ENCODE measurements at regions not wholly inside any gene's neighbourhood (a gene's known extent, or its start where the extent isn't known, plus 50 kb on each side); places are given as distances from the start of the nearest gene placed in this dataset.

DNA sequence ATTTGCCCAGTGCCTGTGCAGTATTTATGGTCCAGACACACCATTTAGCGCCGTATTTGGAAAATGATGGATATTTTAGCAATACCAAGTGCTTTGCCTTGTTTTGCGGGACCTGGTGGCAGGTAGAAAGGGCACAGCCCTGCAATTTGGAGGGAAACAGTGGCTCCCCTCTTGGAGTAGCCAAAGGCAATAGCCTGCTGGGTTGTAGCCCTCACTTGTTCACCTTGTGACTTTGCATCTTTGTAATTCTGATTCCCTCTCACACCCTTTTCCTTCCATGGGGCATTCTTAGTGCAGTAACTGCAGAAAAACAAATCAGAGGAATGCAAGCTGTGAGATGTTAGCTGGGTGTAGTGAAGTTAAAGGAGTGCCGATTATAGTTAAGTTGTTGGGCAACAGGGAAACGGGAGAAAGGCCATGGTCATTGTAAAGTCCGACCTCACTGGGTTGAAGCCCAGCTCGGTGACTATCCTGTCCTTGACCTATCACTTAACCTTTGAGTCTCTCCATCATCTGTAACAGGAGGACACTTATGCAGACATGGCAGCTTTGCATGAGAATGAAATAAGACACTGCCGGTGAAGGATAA is 131.0 kb upstream of the KLHL25 start:
- ChIA-PET CTCF (no interaction called here), POLR2A (no interaction called here)
- H3K27ac ChIP-seq (ENCODE audit: low read depth, low read length) = no peak overlapping the region
- no peaks in the 10 kb centered on the region for H3K9me3 ChIP-seq (ENCODE audit: control insufficient read depth, insufficient read depth, low read length)
- TF ChIP-seq, protein P1, sequence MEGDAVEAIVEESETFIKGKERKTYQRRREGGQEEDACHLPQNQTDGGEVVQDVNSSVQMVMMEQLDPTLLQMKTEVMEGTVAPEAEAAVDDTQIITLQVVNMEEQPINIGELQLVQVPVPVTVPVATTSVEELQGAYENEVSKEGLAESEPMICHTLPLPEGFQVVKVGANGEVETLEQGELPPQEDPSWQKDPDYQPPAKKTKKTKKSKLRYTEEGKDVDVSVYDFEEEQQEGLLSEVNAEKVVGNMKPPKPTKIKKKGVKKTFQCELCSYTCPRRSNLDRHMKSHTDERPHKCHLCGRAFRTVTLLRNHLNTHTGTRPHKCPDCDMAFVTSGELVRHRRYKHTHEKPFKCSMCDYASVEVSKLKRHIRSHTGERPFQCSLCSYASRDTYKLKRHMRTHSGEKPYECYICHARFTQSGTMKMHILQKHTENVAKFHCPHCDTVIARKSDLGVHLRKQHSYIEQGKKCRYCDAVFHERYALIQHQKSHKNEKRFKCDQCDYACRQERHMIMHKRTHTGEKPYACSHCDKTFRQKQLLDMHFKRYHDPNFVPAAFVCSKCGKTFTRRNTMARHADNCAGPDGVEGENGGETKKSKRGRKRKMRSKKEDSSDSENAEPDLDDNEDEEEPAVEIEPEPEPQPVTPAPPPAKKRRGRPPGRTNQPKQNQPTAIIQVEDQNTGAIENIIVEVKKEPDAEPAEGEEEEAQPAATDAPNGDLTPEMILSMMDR (IDR thresholded peaks at IDR 0.05; ENCODE audit: low read depth, low read length) = no peak
- no peak overlapping the region for H3K4me3 ChIP-seq (ENCODE audit: low read depth, low read length)
- no peaks in the 10 kb centered on the region for H3K27me3 ChIP-seq (ENCODE audit: control insufficient read depth, insufficient read depth, low read length)
- DNase-seq (ENCODE audit: low read depth, low spot score) = no peak

DNA sequence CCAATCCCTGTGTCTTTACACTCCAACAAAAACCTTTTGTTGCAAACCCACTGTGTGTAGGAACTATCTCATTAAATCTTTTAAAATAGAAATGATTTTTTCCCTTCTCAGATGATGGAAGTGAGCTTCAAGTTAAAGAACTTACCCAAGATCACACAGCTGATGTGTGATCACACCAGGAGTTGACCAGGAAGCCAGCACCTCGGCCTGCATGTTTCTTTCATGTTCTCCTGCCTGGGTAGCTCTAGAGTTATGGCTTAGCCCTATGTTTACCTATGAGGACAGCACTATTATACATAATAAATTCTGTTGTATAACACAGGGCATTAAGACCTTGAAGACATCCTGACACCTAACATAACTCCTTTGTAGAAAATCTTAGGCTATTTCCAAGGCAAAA is 132.1 kb upstream of the KLHL25 start:
- no peak for DNase-seq (ENCODE audit: low read depth, low spot score)
- Histone ChIP-seq H3K9me3 (ENCODE audit: control insufficient read depth, insufficient read depth, low read length) (no peaks in the 10 kb centered on the region), H3K27ac (ENCODE audit: low read depth, low read length) (no peak overlapping the region), H3K27me3 (ENCODE audit: control insufficient read depth, insufficient read depth, low read length) (no peaks in the 10 kb centered on the region), H3K4me3 (ENCODE audit: low read depth, low read length) (no peak overlapping the region)
- POLR2A ChIA-PET = no interaction called here
- CTCF ChIA-PET = no interaction called here
- TF ChIP-seq, protein P1 (IDR thresholded peaks at IDR 0.05; ENCODE audit: low read depth, low read length) = no peak

DNA sequence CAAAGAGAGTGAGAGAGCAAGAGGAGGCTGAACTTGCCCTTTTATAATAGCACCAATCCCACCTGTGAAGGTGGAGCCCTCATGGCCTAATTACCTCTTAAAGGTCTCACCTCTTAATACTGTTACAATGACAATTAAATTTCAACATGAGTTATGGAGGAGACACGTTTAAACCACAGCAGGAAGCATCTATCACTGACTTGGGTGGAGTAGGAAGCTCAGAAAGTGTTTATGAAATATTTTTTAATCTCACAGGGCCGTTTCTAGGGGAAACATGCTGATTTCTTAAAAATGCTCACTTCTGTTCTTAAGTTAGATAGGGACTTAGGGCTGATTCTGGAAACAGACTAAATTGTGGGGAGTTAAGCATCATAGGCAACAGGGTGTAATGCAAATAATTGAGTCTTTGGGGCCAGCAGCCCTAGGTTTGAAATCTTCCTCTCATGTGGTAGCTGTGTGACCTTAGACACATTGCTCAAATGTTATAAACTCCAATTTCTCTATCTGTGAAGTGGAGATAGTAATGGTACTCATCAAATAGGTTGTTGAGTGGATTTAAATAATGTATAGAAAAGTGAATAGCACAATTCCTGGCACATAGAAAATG is 133.3 kb upstream of the KLHL25 start:
- H3K27me3 ChIP-seq (ENCODE audit: control insufficient read depth, insufficient read depth, low read length) = no peaks in the 10 kb centered on the region
- no peak overlapping the region for H3K4me3 ChIP-seq (ENCODE audit: low read depth, low read length)
- TF ChIP-seq, protein P1 (IDR thresholded peaks at IDR 0.05; ENCODE audit: low read depth, low read length) = no peak
- no peak overlapping the region for H3K27ac ChIP-seq (ENCODE audit: low read depth, low read length)
- ChIA-PET POLR2A (no interaction called here), CTCF (no interaction called here)
- no peaks in the 10 kb centered on the region for H3K9me3 ChIP-seq (ENCODE audit: control insufficient read depth, insufficient read depth, low read length)
- DNase-seq (ENCODE audit: low read depth, low spot score) = no peak

DNA sequence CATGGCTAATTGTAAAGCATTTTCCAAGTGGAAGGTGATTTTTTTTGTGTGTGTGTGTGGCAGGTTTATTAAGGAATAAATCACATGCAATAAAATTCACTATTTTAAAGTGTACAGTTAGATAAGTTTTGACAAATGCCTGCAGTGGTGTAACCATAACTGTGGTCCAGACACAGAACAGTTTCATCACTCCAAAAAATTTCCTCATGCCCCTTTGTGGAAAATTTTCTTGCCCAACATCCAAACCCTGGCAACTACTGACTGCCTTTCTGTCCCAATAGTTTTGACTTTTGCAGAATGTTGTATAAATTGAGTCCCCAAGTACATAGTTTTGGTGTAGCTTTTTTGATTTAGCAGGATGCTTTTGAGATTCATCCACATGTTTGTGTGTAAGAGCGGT is 135.1 kb upstream of the KLHL25 start:
- TF ChIP-seq, protein P1 (IDR thresholded peaks at IDR 0.05; ENCODE audit: low read depth, low read length) = no peak
- no peak for DNase-seq (ENCODE audit: low read depth, low spot score)
- Histone ChIP-seq H3K27ac (ENCODE audit: low read depth, low read length) (no peak overlapping the region), H3K4me3 (ENCODE audit: low read depth, low read length) (no peak overlapping the region), H3K27me3 (ENCODE audit: control insufficient read depth, insufficient read depth, low read length) (no peaks in the 10 kb centered on the region), H3K9me3 (ENCODE audit: control insufficient read depth, insufficient read depth, low read length) (no peaks in the 10 kb centered on the region)
- CTCF ChIA-PET = no interaction called here
- POLR2A ChIA-PET = no interaction called here

DNA sequence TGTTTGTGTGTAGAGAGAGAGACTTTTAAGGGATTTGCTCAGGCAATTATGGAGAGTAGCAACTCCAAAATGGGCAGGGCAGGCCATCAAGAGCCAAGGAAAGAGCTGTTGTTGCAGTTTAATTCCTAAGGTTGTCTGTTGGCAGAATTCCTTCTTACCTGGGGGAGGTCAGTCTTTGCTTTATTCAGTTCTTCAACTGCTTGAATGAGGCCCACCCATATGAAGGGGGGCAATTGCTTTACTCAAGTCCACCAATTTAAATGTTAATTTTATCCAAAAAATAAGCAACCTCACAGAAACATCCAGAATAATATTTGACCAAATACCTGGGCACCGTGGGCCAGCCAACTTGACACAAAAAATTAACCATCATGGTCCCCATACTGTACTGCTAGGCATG is 137.7 kb upstream of the KLHL25 start:
- ChIA-PET CTCF (no interaction called here), POLR2A (no interaction called here)
- H3K27me3 ChIP-seq (ENCODE audit: control insufficient read depth, insufficient read depth, low read length) = no peaks in the 10 kb centered on the region
- no peaks in the 10 kb centered on the region for H3K9me3 ChIP-seq (ENCODE audit: control insufficient read depth, insufficient read depth, low read length)
- no peak overlapping the region for H3K4me3 ChIP-seq (ENCODE audit: low read depth, low read length)
- H3K27ac ChIP-seq (ENCODE audit: low read depth, low read length) = no peak overlapping the region
- TF ChIP-seq, protein P1 (IDR thresholded peaks at IDR 0.05; ENCODE audit: low read depth, low read length) = no peak
- DNase-seq (ENCODE audit: low read depth, low spot score) = no peak

All from AG04450 (cell line).